Stomach (tissue), 4 donors: ENCODE measurements at regions not wholly inside any gene's neighbourhood (a gene's known extent, or its start where the extent isn't known, plus 50 kb on each side); places are given as distances from the start of the nearest gene placed in this dataset.

Experiments
- CTCF ChIP-seq, 7 experiments: fragments of 450-650 bp in 4 of 7; fragments of 200-600 bp in 3 of 7; sonication (generic) in 3 of 7; IDR thresholded peaks; one replicate each; pipeline ENCODE4 v1.5.1; 2016 to 2019; ENCODE audit warnings: antibody characterized with exemption in 7 of 7, control low read depth in 2 of 7, mild to moderate bottlenecking in 1 of 7
- EP300 ChIP-seq: sonication (generic); formaldehyde crosslinking; IDR thresholded peaks from one replicate; pipeline ENCODE4 v1.6.1; 2017; ENCODE audit warnings: antibody characterized with exemption
- POLR2A ChIP-seq, 4 donors: fragments of 450-650 bp; IDR thresholded peaks; one replicate each; pipeline ENCODE4 v1.6.1; 2016; ENCODE audit warnings: antibody characterized with exemption in 4 of 4, control low read depth in 2 of 4, mild to moderate bottlenecking in 1 of 4, moderate library complexity in 1 of 4
- POLR2AphosphoS5 ChIP-seq, 3 donors: sonication (generic); formaldehyde crosslinking; IDR thresholded peaks; one replicate each; pipeline ENCODE4 v1.6.1; 2016; ENCODE audit warnings: antibody characterized with exemption in 3 of 3

GRCh38 chr1:55387145-55387544 is 172.0 kb upstream of the USP24 start:
- TF ChIP-seq POLR2A (IDR thresholded peaks at IDR 0.05) = no peak
- no peak for TF ChIP-seq EP300
- no peak for TF ChIP-seq CTCF (IDR thresholded peaks at IDR 0.05)
- TF ChIP-seq POLR2AphosphoS5 (IDR thresholded peaks at IDR 0.05) = no peak
